Glomerular visceral epithelial cell (primary cell): ENCODE measurements at regions not wholly inside any gene's neighbourhood (a gene's known extent, or its start where the extent isn't known, plus 50 kb on each side); places are given as distances from the start of the nearest gene placed in this dataset.

ENCODE experiments used
- DNase-seq: peaks from one replicate; pipeline ENCODE4 v3.0.0-alpha.2; 2016; ENCODE audit errors: extremely low spot score

- DNase-seq = peak; percentile 13
Observed at GRCh38 chr4:124177647-124178425, 534.7 kb downstream of the ANKRD50 start.

GRCh38 chr4:124178449-124179021 lies 534.0 kb downstream of the ANKRD50 start:
- DNase-seq = no peak

GRCh38 chr4:124179506-124180186 lies 532.9 kb downstream of the ANKRD50 start:
- no peak for DNase-seq

- DNase-seq = no peak
Observed at GRCh38 chr4:124181039-124181438, 531.5 kb downstream of the ANKRD50 start.

- DNase-seq = no peak
Observed at GRCh38 chr4:124183231-124183630, 529.3 kb downstream of the ANKRD50 start.

- DNase-seq = no peak
Observed at GRCh38 chr4:124183926-124184325, 528.6 kb downstream of the ANKRD50 start.

GRCh38 chr4:124184792-124185191 lies 527.7 kb downstream of the ANKRD50 start:
- no peak for DNase-seq

- no peak for DNase-seq
Observed at GRCh38 chr4:124188595-124188994, 523.9 kb downstream of the ANKRD50 start.

GRCh38 chr4:124189545-124189944 lies 523.0 kb downstream of the ANKRD50 start:
- DNase-seq = no peak

GRCh38 chr4:124191329-124191728 lies 521.2 kb downstream of the ANKRD50 start:
- DNase-seq = no peak

- no peak for DNase-seq
Observed at GRCh38 chr4:124192544-124192943, 520.0 kb downstream of the ANKRD50 start.

- no peak for DNase-seq
Observed at GRCh38 chr4:124199185-124199584, 513.3 kb downstream of the ANKRD50 start.

- no peak for DNase-seq
Observed at GRCh38 chr4:124199755-124200154, 512.8 kb downstream of the ANKRD50 start.

- DNase-seq = no peak
Observed at GRCh38 chr4:124201636-124202035, 510.9 kb downstream of the ANKRD50 start.

- no peak for DNase-seq
Observed at GRCh38 chr4:124202099-124202498, 510.4 kb downstream of the ANKRD50 start.

GRCh38 chr4:124203613-124204238 lies 508.8 kb downstream of the ANKRD50 start:
- DNase-seq = no peak

GRCh38 chr4:124206779-124207605 lies 505.5 kb downstream of the ANKRD50 start:
- peak; percentile 15 for DNase-seq

- no peak for DNase-seq
Observed at GRCh38 chr4:124209211-124209610, 503.3 kb downstream of the ANKRD50 start.

- DNase-seq = no peak
Observed at GRCh38 chr4:124209626-124210025, 502.9 kb downstream of the ANKRD50 start.

GRCh38 chr4:124210746-124211145 lies 501.8 kb downstream of the ANKRD50 start:
- no peak for DNase-seq

- no peak for DNase-seq
Observed at GRCh38 chr4:124212815-124213630, 499.5 kb downstream of the ANKRD50 start.
